GM19193 (cell line): ENCODE measurements at regions not wholly inside any gene's neighbourhood (a gene's known extent, or its start where the extent isn't known, plus 50 kb on each side); places are given as distances from the start of the nearest gene placed in this dataset.

ENCODE experiments used
- POLR2A ChIP-seq: IDR thresholded peaks from 4 replicates; pipeline ENCODE4 v1.6.1; 2011; ENCODE audit not compliant: insufficient read depth, insufficient read length; ENCODE audit errors: extremely low read depth

DNA sequence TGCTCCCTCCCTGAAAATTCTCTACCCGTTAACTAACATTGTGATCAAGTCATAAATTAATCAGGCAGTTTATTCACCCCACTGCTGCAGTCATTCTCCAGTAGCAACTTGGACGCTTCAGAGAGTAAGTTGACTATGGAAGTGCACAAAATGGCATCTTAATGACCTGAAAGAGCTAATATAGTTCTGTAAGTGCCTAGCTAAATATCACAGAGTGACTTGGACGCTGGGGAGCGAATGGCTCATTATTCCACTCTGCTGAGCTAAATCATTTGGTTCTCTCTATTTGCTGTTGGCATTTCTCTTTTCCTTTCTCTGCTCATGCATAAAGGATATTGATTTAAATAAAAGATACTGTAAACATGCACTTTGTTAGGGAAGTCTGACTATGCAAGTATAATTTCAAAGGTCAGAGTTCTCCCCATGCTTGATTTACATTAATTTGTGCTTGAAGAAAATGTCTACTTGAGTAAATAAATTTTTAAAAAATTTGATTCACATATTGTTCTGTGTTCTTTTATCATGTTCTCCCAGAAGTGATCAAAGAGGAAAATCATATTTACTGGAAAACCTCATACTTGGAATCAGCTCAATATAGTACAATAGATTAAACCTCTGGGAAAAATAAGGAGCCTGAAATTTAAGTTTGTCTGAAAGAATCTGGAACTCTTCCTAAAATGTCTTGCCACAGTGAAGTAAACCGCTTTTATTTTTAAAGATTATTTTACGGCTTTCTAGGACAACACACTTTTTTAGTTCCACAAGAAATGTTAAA lies 169.5 kb upstream of the HAPLN1 start:
- TF ChIP-seq POLR2A, result no peak

DNA sequence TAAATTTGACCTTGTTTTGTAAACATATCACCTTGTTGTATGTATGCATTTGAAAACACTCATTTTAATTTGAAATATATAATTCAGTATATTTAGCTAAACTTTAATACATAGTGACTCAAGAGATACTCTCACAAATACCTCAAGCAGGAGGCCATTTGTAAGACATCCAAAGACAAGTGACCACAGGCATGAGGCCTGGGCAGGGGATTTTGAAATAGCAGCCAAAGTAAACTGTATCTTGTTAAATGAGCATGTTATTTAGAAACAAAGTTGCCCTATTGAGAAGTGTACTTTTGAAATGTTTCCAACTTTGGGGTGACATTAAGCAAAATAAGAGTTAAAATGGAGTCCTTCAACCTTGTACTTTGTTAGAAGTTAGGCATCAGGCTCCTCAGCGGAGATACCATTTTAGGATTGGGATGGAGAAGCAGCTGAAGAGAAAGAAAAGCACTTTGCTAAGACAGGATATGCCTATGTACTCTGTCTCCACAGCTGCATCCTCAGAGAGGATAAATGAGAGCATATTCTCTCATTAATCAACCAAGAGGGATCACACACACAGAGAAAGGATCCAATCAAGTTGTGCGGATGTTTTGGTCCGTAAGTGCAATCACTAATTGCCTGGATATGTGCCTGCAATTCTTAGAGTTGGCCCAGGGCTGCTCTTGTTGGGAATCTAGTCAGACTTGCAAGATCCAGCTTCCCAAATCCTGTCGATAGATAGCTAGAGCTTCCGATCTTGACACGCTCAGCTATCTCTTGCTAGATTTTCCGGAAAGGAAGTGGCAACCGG lies 157.5 kb upstream of the HAPLN1 start:
- no peak for TF ChIP-seq POLR2A

DNA sequence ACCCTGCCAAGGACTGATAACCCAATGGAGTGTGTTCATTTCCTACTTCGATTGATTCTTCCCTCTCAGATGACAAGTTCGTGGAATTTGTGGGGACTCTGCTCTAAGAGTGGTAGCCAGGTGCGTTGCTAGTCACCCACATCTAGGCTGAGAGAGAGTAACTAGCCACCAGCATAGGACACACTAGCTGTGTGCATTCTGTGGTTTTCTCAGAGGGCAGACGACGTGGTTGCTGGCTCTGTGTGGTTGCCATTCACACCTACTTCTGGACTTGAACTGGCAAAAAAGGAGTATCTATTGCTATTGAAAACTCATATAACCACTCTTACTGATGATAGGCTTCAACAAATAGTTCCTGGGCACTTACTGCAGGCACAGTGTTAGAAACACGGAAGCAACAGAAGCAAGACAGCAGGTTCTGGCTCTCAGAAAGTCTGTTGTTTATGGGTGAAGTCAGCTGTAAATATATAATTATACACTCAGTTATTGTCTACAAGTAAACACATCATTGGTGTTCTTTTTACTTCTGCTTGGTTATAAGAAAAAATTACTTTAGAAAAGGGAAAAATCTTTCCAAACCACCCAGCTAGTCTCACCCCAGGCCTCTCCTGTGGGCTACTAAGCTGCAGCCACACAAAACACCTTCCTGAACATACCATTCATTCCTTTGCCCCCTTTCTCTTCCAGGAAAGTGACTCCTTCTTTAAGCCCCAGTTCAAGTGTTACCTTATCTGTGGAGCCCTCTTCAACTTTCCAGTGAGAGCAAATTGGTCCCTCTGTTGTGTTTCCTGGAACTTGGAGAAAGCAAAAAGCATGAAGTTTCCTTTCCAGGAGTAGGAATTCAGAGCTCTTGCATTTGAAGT lies 151.1 kb upstream of the HAPLN1 start:
- TF ChIP-seq POLR2A, result no peak

DNA sequence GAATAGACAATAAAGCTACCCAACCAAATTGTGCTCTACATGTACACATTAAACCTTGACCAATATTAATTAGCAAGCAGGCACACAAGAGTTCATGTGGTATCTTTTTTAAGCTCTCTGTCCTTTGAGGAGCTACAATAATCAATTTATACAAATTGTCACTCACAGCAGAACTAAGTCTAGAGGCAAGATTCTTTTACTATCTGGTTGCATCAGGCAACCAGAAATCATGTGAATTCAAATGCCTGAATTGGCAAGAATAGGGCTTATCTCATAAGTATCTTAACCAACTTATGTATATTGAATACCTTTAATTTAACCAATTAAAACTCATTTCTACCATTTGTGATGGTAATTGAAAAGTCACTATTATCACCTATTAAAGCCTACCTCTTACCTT lies 145.5 kb upstream of the HAPLN1 start:
- no peak for TF ChIP-seq POLR2A

DNA sequence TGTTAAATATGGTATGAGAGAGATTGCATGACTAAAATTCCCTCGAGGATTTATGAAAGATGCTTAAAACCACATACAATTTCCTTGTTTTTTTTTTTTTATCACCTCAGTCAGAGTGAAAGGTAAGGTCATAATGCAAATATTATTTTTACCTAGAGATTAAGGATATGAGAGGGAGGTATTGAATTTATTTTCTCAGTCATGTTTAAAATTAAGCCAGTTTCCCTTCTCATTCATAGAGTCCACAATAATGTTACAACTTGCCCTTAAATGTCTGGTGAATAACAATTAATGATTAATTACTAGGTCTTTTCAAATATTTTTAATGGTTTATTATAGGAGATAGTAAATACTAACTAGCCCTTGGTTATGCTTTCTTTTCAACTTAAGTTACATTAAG lies 144.9 kb upstream of the HAPLN1 start:
- TF ChIP-seq POLR2A, result no peak

DNA sequence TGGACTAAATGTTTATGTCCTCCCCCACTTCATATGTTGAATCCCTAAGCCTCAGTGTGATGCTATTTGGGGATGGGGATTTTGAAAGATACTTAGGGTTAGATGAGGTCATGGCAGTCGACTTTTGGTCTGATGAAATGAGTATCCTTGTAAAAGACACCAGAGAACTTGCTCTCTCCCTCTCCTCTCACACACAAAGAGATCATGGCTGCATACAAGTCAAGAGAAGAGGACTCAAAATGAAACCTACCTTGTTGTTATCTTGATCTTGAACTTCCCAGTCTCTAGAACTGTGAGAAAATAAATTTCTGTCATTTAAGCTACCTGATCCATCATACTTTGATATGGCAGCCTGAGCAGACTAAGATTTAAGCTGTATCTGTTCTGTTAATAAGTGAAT lies 144.0 kb upstream of the HAPLN1 start:
- no peak for TF ChIP-seq POLR2A

DNA sequence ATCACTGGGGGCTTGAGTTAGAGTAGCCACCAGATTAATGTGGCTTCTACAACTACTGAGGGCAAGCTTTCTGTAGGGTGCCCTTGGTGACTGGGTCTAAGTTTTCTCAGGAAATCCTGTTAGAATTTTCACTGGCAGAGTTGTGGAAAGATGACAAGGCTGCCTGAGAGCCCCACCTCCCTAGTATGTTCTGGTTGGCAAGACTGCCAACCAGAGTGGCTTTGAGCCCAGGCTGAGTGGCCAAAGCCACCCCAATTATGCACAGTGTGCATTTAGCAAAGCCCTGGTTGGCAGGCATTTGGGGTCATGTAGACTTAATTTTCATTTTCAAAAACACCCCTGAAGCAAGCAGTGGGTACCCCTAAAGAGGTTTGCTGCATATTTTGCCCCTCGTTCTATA lies 136.7 kb upstream of the HAPLN1 start:
- TF ChIP-seq POLR2A, result no peak

DNA sequence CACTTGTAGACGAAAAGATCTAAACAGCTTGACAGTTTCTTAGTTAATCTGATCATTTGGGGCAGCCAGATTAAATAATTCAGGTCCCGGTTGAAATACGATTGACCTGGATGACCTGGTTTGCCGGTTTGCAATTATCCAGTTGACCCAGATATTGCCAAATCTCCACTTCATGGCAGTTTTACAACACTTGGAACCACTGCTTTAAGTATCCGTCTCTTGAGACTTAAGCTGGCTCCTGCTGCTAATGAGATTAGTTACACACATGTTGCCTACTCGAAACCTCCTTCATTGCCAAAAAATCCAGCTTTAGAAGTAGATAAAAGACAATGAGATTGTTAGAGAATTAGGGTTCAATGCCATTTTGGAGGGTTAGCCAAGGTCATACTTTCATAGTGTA lies 136.2 kb upstream of the HAPLN1 start:
- no peak for TF ChIP-seq POLR2A

DNA sequence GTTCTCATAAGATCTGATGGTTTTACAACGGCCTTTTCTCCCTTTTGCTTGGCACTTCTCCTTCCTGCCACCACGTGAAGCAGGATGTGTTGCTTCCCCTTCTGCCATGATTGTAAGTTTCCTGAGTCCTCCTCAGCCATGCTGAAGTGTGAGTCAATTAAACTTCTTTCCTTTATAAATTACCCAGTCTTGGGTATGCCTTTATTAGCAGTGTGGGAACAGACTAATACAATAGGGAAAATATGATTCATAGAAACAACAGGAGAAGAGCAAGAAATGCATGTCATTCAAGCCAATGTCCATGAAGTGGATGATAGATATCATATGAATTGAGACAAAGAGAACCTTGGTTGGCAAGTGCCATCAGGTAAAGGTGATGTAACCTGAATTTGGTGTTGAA lies 128.3 kb upstream of the HAPLN1 start:
- no peak for TF ChIP-seq POLR2A

DNA sequence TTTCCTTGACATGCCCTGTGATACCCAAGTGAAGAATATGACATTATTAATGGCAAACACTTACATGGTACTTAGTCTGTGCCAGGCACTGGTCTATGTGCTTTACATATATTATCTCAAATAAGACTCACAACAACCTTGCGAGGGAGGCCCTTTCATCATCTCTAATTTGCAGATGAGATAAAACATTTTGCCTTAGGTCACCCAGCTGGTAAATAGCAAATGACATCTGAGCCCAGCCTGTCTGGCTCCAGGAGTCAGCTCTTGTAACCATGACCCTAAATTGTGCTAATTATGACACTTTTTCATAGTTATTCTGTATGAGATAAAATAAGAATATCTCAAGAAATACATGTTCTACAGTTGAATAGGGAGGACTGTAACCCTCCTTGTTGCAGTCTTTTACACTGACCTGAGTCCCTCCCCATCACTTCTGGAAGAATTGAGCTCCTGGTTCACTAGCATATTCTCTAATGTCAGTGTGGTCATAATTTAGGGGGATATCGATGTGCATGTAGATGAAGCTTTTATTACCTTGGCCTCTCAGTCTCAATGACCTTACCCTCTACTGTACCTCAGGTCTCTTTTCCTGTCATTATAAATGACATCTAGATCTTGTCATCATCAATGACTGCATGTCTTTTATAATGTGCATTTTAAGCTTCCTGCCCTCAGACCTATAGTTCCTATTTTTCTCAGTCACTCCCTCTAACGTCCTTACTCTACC lies 126.1 kb upstream of the HAPLN1 start:
- TF ChIP-seq POLR2A, result no peak

DNA sequence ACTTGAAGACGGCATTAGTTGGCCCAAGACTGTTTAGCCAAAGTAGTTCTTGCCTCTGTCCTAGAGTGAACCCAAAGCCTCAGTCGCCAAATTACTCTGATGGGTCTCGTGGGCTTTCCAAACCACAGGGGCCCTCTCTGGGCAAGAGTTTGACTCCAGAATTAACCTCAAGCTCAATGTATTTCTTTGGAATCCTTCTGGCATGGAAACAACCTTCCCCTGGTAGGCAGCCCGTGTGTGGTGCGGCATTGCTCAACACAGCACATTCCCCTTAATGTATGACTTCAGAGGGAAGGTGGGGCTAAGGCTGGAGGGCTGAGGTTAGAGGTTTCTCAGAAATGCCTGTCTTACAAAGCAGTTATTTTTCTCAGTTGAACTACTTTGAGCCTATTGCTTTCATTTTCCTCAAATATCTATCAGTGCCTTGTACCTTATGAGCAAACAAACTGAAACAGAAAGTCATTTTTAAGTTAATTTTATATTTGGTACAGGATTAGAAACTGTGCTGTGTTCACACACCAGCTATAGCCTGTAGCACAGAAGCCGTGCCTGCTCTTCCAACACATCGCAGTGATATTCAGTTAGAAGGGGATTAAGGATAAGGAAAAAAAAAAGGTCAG lies 123.9 kb upstream of the HAPLN1 start:
- TF ChIP-seq POLR2A, result peak; percentile 46

DNA sequence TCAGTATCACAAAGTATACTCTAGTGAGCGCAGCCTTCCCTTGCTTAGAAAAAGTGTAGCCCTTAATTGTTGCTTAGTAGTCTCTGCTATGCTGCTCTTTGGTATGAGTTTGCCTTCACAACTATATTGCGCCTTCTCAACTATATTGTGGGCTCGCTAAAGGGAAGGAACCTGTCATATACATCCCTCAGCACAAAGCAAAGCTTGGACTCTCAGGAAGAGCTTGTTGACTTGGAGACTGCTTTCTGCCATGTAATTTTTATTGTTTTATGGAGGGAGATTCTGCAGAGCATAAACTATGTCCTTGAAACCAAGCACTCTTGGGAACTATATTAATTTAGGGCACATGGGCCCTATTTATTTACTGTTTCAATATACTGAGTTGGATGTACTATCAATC lies 119.1 kb upstream of the HAPLN1 start:
- TF ChIP-seq POLR2A, result no peak

DNA sequence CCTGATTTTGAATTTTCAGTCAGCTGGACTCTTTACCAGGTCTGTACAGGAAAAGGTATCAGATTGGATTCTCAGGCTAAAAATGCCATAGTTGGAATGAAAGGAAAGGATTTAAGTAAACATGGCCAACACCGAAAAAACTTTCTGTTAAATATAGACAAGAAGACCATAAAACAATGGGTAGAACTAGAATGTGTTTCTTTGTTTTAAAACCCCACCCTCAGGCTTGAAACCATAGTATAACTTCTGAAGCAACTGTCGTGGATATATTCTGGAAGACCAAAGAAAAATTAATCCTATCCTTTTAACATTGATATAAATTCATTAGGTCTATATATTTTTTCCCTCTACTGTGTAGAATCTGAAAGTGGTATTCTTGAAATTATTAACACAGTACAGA lies 118.6 kb upstream of the HAPLN1 start:
- no peak for TF ChIP-seq POLR2A

DNA sequence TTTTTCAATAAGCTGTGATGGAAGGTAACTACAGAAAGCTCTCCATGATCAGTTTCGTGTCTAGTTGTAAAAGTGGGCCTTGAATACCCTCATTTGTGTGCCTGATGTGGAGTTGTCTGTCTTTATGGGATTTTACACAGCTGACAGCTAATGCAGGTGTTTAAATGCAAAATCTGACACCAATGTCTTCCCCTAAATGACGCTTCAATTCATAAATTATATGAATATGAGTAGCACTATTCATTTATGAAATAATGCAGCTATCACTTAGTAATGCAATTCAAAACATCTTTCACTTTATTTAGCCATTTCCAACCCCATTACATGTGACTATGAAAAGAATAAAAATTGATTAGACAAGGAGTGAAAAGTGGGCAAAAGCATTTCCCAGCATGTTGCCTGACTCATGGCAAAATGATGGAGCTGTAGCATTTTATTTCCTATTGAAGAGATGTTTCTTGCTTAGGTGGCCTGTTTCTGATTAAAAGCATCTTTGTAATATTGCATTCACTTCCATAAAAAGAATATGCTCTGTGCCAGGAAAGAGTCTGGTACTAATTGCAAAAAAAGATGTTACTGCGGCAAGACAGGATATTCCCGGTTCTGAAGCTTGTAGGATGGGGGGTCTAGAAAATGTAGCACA lies 116.7 kb upstream of the HAPLN1 start:
- TF ChIP-seq POLR2A, result no peak
